ENCODE measurements at regions not wholly inside any gene's neighbourhood (a gene's known extent, or its start where the extent isn't known, plus 50 kb on each side); places are given as distances from the start of the nearest gene placed in this dataset.

GRCh38 chr11:115996125-115996807 is 492.1 kb upstream of the CADM1 start:
- TF ChIP-seq CTCF (IDR thresholded peaks at IDR 0.05; ENCODE audit: borderline replicate concordance, control extremely low read depth, extremely low read depth, insufficient read depth, missing control alignments): no peak
- peak; percentile 76 for DNase-seq (ENCODE audit: low spot score)
- in situ Hi-C loops (cut with MboI; ENCODE audit: low sequenced_read_pairs, unreplicated experiment): no loop called here

GRCh38 chr11:115993590-115993989 is 489.4 kb upstream of the CADM1 start:
- TF ChIP-seq CTCF (IDR thresholded peaks at IDR 0.05; ENCODE audit: borderline replicate concordance, control extremely low read depth, extremely low read depth, insufficient read depth, missing control alignments): no peak
- DNase-seq (ENCODE audit: low spot score): no peak
- in situ Hi-C loops (cut with MboI; ENCODE audit: low sequenced_read_pairs, unreplicated experiment): no loop called here

GRCh38 chr11:115990004-115990447 is 485.8 kb upstream of the CADM1 start:
- peak; percentile 74 for TF ChIP-seq CTCF (IDR thresholded peaks at IDR 0.05; ENCODE audit: borderline replicate concordance, control extremely low read depth, extremely low read depth, insufficient read depth, missing control alignments)
- in situ Hi-C loops (cut with MboI; ENCODE audit: low sequenced_read_pairs, unreplicated experiment): no loop called here
- DNase-seq (ENCODE audit: low spot score): peak; percentile 73

GRCh38 chr11:115985896-115986295 is 481.7 kb upstream of the CADM1 start:
- no peak for DNase-seq (ENCODE audit: low spot score)
- in situ Hi-C loops (cut with MboI; ENCODE audit: low sequenced_read_pairs, unreplicated experiment): no loop called here
- TF ChIP-seq CTCF (IDR thresholded peaks at IDR 0.05; ENCODE audit: borderline replicate concordance, control extremely low read depth, extremely low read depth, insufficient read depth, missing control alignments): no peak

GRCh38 chr11:115984228-115984627 is 480.0 kb upstream of the CADM1 start:
- no peak for DNase-seq (ENCODE audit: low spot score)
- in situ Hi-C loops (cut with MboI; ENCODE audit: low sequenced_read_pairs, unreplicated experiment): no loop called here
- no peak for TF ChIP-seq CTCF (IDR thresholded peaks at IDR 0.05; ENCODE audit: borderline replicate concordance, control extremely low read depth, extremely low read depth, insufficient read depth, missing control alignments)

- no peak for TF ChIP-seq CTCF (IDR thresholded peaks at IDR 0.05; ENCODE audit: borderline replicate concordance, control extremely low read depth, extremely low read depth, insufficient read depth, missing control alignments)
- in situ Hi-C loops (cut with MboI; ENCODE audit: low sequenced_read_pairs, unreplicated experiment): no loop called here
- DNase-seq (ENCODE audit: low spot score): no peak
Measured at GRCh38 chr11:115982666-115983065, 478.5 kb upstream of the CADM1 start.

All from GM13976 (cell line).